Thoracic aorta (tissue), 2 donors: ENCODE measurements at regions not wholly inside any gene's neighbourhood (a gene's known extent, or its start where the extent isn't known, plus 50 kb on each side); places are given as distances from the start of the nearest gene placed in this dataset.

ENCODE experiments used
- ATAC-seq: fragments of 150-250 bp; one replicate; pipeline ENCODE4 v1.8.0; 2017; ENCODE audit warnings: low read depth; ENCODE audit not compliant: insufficient number of reproducible peaks, low FRiP score
- DNase-seq: peaks from one replicate; pipeline ENCODE4 v3.0.0-alpha.2; 2020; ENCODE audit warnings: low spot score
- H3K27ac ChIP-seq, 2 donors: fragments of 200-600 bp; sonication (generic); 1 replicate in 1 of 2; 2 replicates in 1 of 2; pipeline ENCODE4 v1.5.1; 2016; ENCODE audit warnings: mild to moderate bottlenecking in 2 of 2, moderate library complexity in 2 of 2
- H3K27me3 ChIP-seq: fragments of 200-600 bp; sonication (generic); replicated peaks from 2 replicates; pipeline ENCODE4 v1.6.0; 2016; ENCODE audit warnings: mild to moderate bottlenecking; ENCODE audit not compliant: insufficient read depth
- H3K36me3 ChIP-seq: fragments of 200-600 bp; sonication (generic); one replicate; pipeline ENCODE4 v1.5.1; 2016
- H3K4me1 ChIP-seq, 2 donors: fragments of 200-600 bp; sonication (generic); 1 replicate in 1 of 2; 2 replicates in 1 of 2; pipeline versions ENCODE4 v1.5.1 to v1.6.0; 2016; ENCODE audit warnings: low read depth in 2 of 2, mild to moderate bottlenecking in 1 of 2; ENCODE audit not compliant: control insufficient read depth in 1 of 2
- H3K4me3 ChIP-seq: fragments of 200-600 bp; sonication (generic); 2 replicates; pipeline ENCODE4 v1.5.1; 2016; ENCODE audit warnings: mild to moderate bottlenecking
- H3K9me3 ChIP-seq: fragments of 200-600 bp; sonication (generic); 2 replicates; pipeline ENCODE4 v1.5.1; 2016
- TF ChIP-seq, protein P1 (sequence below): fragments of 200-600 bp; sonication (generic); IDR thresholded peaks from one replicate; pipeline ENCODE4 v1.5.1; 2019; ENCODE audit warnings: antibody characterized with exemption

DNA sequence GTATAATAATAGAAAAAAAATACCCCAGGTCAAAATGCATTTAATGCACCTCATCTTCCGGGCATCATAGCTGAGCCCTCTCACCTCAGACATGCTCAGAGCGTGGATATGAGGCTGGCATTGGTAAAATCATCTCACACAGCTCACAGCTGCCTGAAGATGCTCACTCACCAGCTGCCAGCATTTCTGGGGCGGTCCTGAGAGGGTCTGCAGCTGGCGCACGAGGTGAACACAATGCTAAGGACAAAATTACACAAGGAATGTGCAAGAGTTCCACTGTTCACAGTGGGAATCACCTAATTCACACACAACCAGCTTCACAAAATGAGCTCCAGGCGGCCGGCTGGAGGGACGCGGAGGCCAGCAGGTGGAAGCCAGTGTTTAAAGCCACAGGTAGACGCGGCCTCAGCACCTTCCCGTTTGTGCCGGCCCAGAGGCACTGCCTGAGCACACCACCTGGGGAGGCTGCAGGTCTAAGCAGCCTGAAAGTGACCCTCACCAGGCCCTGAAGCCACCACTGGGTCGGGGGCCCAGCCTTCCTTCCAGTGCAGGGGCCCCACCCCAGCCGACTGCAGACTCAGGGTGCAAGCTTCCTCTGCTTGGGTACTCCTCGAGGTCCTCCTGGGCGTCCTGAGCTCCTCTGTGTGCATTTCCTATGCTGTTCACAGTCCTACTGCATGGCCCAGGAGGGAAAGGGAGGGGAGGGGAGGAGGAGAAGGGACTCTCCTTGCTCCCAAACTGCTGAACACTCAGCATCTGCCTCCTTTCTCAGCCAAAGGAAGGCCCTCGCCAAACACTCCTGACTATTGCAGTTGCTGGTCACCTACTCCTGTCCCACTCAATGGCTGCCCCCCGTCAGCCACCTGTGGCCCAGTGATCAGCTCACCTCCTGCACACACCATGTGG, 61.2 kb upstream of the FAM20C start:
- no peaks in the 10 kb centered on the region for H3K9me3 ChIP-seq
- TF ChIP-seq, protein P1, sequence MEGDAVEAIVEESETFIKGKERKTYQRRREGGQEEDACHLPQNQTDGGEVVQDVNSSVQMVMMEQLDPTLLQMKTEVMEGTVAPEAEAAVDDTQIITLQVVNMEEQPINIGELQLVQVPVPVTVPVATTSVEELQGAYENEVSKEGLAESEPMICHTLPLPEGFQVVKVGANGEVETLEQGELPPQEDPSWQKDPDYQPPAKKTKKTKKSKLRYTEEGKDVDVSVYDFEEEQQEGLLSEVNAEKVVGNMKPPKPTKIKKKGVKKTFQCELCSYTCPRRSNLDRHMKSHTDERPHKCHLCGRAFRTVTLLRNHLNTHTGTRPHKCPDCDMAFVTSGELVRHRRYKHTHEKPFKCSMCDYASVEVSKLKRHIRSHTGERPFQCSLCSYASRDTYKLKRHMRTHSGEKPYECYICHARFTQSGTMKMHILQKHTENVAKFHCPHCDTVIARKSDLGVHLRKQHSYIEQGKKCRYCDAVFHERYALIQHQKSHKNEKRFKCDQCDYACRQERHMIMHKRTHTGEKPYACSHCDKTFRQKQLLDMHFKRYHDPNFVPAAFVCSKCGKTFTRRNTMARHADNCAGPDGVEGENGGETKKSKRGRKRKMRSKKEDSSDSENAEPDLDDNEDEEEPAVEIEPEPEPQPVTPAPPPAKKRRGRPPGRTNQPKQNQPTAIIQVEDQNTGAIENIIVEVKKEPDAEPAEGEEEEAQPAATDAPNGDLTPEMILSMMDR: no peak
- no peaks in the 10 kb centered on the region for H3K36me3 ChIP-seq
- no peak overlapping the region for H3K27ac ChIP-seq
- no peak overlapping the region for H3K4me3 ChIP-seq
- ATAC-seq: no peak
- DNase-seq: no peak
- no peaks in the 10 kb centered on the region for H3K27me3 ChIP-seq
- H3K4me1 ChIP-seq: peaks cover 7 to 32% of the 10 kb centered on the region in 2 donors

DNA sequence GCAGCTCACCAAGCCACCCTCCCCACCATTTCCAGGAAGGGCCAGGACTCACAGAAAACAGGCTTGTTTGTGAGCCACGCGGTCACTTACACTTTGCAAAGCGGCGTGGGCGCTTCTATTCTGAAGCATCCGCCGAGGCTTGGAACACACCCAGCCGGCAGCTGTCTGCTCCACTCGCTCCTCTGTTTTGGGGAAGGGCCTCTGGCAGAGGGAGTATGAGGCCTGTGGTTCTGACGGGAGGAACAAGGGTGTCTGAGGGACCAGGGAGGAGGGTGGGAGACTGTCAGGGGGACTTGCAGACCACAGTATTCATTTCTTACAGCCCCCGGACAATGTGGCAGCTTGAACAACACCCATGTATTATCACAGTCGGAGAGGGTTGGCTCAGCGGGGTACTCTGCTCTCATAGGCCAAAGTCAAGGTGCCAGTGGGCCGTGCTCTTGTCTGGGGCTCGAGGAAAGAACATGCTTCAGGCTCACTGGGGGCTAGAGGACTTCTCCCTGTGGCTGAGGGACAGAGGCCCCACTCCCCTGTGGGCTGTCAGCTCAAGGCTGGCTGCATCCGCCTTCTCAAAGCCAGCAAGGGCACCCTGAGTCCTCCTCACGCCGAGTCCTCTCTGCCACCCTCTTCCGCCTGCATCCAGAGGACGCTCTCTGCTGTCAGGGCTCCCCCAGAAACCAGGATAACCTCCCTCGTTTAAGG, 60.4 kb upstream of the FAM20C start:
- DNase-seq: no peak
- Histone ChIP-seq H3K4me1 (peaks cover 7 to 32% of the 10 kb centered on the region in 2 donors), H3K27ac (no peak overlapping the region), H3K36me3 (no peaks in the 10 kb centered on the region), H3K4me3 (no peak overlapping the region), H3K27me3 (no peaks in the 10 kb centered on the region), H3K9me3 (no peaks in the 10 kb centered on the region)
- TF ChIP-seq, protein P1: no peak
- ATAC-seq: no peak

DNA sequence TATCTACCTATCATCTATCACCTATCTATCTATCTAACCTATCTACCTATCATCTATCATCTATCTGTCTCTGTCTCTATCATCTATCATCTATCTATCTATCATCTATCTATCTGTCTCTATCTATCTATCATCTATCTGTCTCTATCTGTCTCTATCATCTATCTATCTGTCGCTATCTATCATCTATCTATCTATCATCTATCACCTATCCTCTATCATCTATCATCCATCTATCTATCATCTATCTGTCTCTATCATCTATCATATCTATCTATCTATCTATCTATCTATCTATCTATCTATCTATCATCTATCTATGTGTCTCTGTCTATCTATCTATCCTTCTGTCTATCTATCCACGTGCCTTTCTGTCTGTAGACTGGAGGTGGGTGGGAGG, 59.5 kb upstream of the FAM20C start:
- no peak for ATAC-seq
- no peak for DNase-seq
- no peaks in the 10 kb centered on the region for H3K27me3 ChIP-seq
- peaks cover 7 to 32% of the 10 kb centered on the region in 2 donors for H3K4me1 ChIP-seq
- no peaks in the 10 kb centered on the region for H3K36me3 ChIP-seq
- TF ChIP-seq, protein P1: no peak
- H3K27ac ChIP-seq: no peak overlapping the region
- H3K4me3 ChIP-seq: no peak overlapping the region
- no peaks in the 10 kb centered on the region for H3K9me3 ChIP-seq

DNA sequence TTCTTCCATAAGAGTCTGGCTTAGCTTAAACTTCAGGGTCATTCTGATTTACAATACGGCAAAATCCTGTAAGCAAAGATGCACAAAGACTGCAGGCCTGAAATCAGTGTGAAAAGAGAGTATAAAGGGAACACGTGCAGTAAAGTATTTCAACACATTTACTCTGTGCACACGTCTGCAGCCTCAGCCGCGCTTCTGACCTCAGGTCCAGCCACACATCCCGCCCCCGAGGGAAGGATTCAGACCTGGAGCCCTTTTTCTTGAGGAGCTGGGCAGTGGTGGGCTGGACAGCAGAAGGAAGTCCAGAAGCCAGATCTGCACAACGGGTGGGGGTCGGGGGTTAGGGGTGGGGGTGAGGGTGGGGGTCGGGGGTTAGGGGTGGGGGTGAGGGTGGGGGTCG, 58.9 kb upstream of the FAM20C start:
- no peak overlapping the region for H3K27ac ChIP-seq
- H3K4me1 ChIP-seq: peaks cover 7 to 30% of the 10 kb centered on the region in 2 donors
- no peaks in the 10 kb centered on the region for H3K36me3 ChIP-seq
- ATAC-seq (no peak), DNase-seq (no peak)
- no peaks in the 10 kb centered on the region for H3K9me3 ChIP-seq
- no peaks in the 10 kb centered on the region for H3K27me3 ChIP-seq
- TF ChIP-seq, protein P1: no peak
- no peak overlapping the region for H3K4me3 ChIP-seq

DNA sequence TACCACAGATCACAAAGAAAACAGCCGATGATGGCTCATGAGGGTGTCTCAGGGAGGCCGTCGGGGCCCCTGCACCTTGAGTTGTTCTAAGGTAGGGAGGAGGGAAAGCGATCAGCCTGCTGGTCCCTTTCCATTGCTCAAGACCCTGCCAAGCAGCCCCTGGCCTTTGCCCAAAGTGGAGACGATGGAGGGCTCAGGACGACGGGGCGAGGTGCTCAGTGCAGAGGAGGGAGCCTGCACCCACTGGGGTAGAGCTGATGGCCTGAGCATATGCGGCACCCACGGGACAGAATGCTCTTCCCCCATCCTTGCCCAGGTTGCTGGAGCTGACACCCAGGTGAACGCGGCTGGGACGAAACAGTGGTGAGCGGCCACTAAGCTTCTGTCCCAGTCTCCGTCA, 58.3 kb upstream of the FAM20C start:
- no peaks in the 10 kb centered on the region for H3K36me3 ChIP-seq
- H3K4me1 ChIP-seq: peaks cover 7 to 25% of the 10 kb centered on the region in 2 donors
- H3K4me3 ChIP-seq: no peak overlapping the region
- ATAC-seq (no peak), DNase-seq (no peak)
- H3K27me3 ChIP-seq: no peaks in the 10 kb centered on the region
- TF ChIP-seq, protein P1: no peak
- H3K9me3 ChIP-seq: no peaks in the 10 kb centered on the region
- H3K27ac ChIP-seq: no peak overlapping the region
